T47D (cell line): ENCODE measurements at regions not wholly inside any gene's neighbourhood (a gene's known extent, or its start where the extent isn't known, plus 50 kb on each side); places are given as distances from the start of the nearest gene placed in this dataset.

Experiments used
- DNase-seq, 2 experiments: peaks; one replicate each; pipeline versions ENCODE4 v3.0.0 to v3.0.0-alpha.2; 2011 to 2012; ENCODE audit warnings: low read depth in 1 of 2, low spot score in 1 of 2
- JUND ChIP-seq: IDR thresholded peaks from 2 replicates; pipeline ENCODE4 v1.6.1; 2012; ENCODE audit warnings: low read depth
- in situ Hi-C: cut with HindIII; loops from 2 replicates; pipeline ENCODE4 v1.10.0; 2016; ENCODE audit warnings: low sequenced_read_pairs, low pct_unique_long_range_greater_than_20kb

DNA sequence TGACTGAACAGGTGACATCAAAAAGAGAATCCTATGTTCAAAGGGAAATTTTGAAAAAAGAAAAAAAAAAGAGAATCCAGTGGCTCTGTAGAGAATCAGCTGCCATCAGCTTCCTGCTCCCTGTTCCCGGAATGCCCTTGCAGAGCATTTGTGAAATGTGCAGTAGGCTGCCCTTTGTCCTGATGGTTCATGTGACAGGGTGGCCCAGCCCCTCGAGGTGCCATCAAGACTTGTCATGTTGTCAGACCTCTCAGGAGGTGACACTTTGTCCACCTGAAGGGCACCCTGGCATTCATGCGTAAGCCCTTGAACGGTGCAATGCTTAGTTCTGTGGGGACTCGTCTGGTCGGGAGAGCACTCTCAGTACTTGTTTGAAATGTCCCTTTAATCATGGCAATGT is 71.4 kb downstream of the CLDN34 start:
- in situ Hi-C loops = no loop called here

GRCh38 chrX:10039821-10040793 is 72.9 kb downstream of the CLDN34 start:
- no peak for DNase-seq
- TF ChIP-seq JUND = no peak
- in situ Hi-C loops = no loop called here

More for the DNA sequence above, 71.4 kb downstream of the CLDN34 start:
- no peak for TF ChIP-seq JUND
- no peak for DNase-seq

GRCh38 chrX:10040961-10041360 is 73.8 kb downstream of the CLDN34 start:
- in situ Hi-C loops = no loop called here
- no peak for DNase-seq

GRCh38 chrX:10041383-10041782 is 74.2 kb downstream of the CLDN34 start:
- in situ Hi-C loops = no loop called here
- no peak for TF ChIP-seq JUND
- no peak for DNase-seq

More at GRCh38 chrX:10040961-10041360, 73.8 kb downstream of the CLDN34 start:
- no peak for TF ChIP-seq JUND

GRCh38 chrX:10042055-10042454 is 74.9 kb downstream of the CLDN34 start:
- no peak for DNase-seq
- no peak for TF ChIP-seq JUND
- in situ Hi-C loops = no loop called here

GRCh38 chrX:10043386-10043785 is 76.2 kb downstream of the CLDN34 start:
- no peak for TF ChIP-seq JUND
- DNase-seq = peak in 1 of 2 experiments; percentile 53
- in situ Hi-C loops = no loop called here

GRCh38 chrX:10044021-10044420 is 76.9 kb downstream of the CLDN34 start:
- in situ Hi-C loops = no loop called here
- TF ChIP-seq JUND = no peak
- DNase-seq = peak in 1 of 2 experiments; percentile 77

- no peak for TF ChIP-seq JUND
- in situ Hi-C loops = no loop called here
- DNase-seq = no peak
These were observed 78.3 kb downstream of the CLDN34 start for GRCh38 chrX:10045327-10046000.

DNA sequence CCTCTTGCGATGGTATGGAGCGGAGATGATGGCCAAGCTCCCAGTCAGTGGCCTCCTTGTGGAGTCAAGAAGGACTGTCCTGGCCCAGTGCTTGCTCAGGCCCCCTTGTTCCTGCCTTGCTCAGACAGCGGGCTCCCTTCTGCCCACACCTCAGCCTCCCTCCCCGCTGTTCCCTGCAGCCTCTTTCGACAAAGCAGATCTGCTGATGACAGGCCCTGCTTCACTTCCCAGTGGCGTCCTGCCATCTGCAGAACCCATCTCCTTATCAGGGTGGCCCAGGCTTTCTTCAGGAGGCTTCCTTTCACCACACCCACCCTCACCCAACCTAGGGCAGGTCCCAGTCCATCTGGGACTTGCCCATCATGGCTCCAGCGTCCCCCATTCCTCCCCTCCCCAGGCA is 80.0 kb downstream of the CLDN34 start:
- no peak for DNase-seq
- in situ Hi-C loops = no loop called here
- no peak for TF ChIP-seq JUND

GRCh38 chrX:10047631-10048030 is 80.5 kb downstream of the CLDN34 start:
- TF ChIP-seq JUND = no peak
- in situ Hi-C loops = no loop called here
- DNase-seq = peak in 1 of 2 experiments; percentile 57

GRCh38 chrX:10048076-10048475 is 80.9 kb downstream of the CLDN34 start:
- in situ Hi-C loops = no loop called here

GRCh38 chrX:10048707-10049106 is 81.5 kb downstream of the CLDN34 start:
- in situ Hi-C loops = no loop called here
- peak in 1 of 2 experiments; percentile 44 for DNase-seq
- TF ChIP-seq JUND = no peak

More at GRCh38 chrX:10048076-10048475, 80.9 kb downstream of the CLDN34 start:
- DNase-seq = peak in 1 of 2 experiments; percentile 45
- no peak for TF ChIP-seq JUND

GRCh38 chrX:10049236-10049635 is 82.1 kb downstream of the CLDN34 start:
- no peak for TF ChIP-seq JUND
- in situ Hi-C loops = no loop called here
- no peak for DNase-seq
